HEK293T (cell line): ENCODE measurements at regions not wholly inside any gene's neighbourhood (a gene's known extent, or its start where the extent isn't known, plus 50 kb on each side); places are given as distances from the start of the nearest gene placed in this dataset.

Experiments used
- CTCF ChIA-PET: fragments of 350-600 bp; formaldehyde crosslinking; extraction: SDS; loops from one replicate; lab custom pipeline; 2021; ENCODE audit warnings: antibody characterized with exemption, inconsistent platforms; lab: Yijun Ruan, JAX
- POLR2A ChIA-PET: fragments of 350-600 bp; formaldehyde crosslinking; extraction: SDS; loops from one replicate; lab custom pipeline; 2020; ENCODE audit warnings: antibody characterized with exemption, inconsistent platforms; lab: Yijun Ruan, JAX
- DNase-seq: peaks from one replicate; pipeline ENCODE4 v3.0.0; 2012; ENCODE audit warnings: mixed read lengths; ENCODE audit errors: extremely low spot score
- ARNT ChIP-seq: fragments of 450-650 bp; IDR thresholded peaks from 2 replicates; pipeline ENCODE4 v1.6.1; 2017; ENCODE audit warnings: mild to moderate bottlenecking
- BHLHE40 ChIP-seq: fragments of 450-650 bp; IDR thresholded peaks from 2 replicates; pipeline ENCODE4 v1.6.1; 2016; ENCODE audit warnings: mild to moderate bottlenecking, moderate library complexity, borderline replicate concordance
- CTBP1 ChIP-seq: fragments of 450-650 bp; IDR thresholded peaks from 2 replicates; pipeline ENCODE4 v1.6.1; 2016; ENCODE audit warnings: borderline replicate concordance
- ELF4 ChIP-seq: fragments of 450-650 bp; IDR thresholded peaks from 2 replicates; pipeline ENCODE4 v1.6.1; 2017; ENCODE audit warnings: antibody characterized with exemption
- FOXA1 ChIP-seq: fragments of 450-650 bp; IDR thresholded peaks from 2 replicates; pipeline ENCODE4 v1.6.1; 2016; ENCODE audit warnings: mild to moderate bottlenecking
- FOXK2 ChIP-seq: fragments of 450-650 bp; IDR thresholded peaks from 2 replicates; pipeline ENCODE4 v1.6.1; 2016; ENCODE audit warnings: mild to moderate bottlenecking
- FOXM1 ChIP-seq: fragments of 450-650 bp; IDR thresholded peaks from 2 replicates; pipeline ENCODE4 v1.6.1; 2017; ENCODE audit warnings: mild to moderate bottlenecking, borderline replicate concordance
- HDGF ChIP-seq: fragments of 450-650 bp; IDR thresholded peaks from 2 replicates; pipeline ENCODE4 v1.6.1; 2017; ENCODE audit warnings: antibody characterized with exemption, borderline replicate concordance
- L3MBTL2 ChIP-seq: fragments of 450-650 bp; conservative IDR thresholded peaks from 2 replicates; pipeline ENCODE4 v1.6.1; 2016; ENCODE audit warnings: mild to moderate bottlenecking
- LEF1 ChIP-seq: fragments of 450-650 bp; IDR thresholded peaks from 2 replicates; pipeline ENCODE4 v1.6.1; 2017; ENCODE audit warnings: mild to moderate bottlenecking, borderline replicate concordance
- NFRKB ChIP-seq: fragments of 450-650 bp; IDR thresholded peaks from 2 replicates; pipeline ENCODE4 v1.6.1; 2016; ENCODE audit warnings: mild to moderate bottlenecking, moderate library complexity
- PKNOX1 ChIP-seq: fragments of 450-650 bp; IDR thresholded peaks from 2 replicates; pipeline ENCODE4 v1.6.1; 2016
- SP1 ChIP-seq: fragments of 450-650 bp; IDR thresholded peaks from 2 replicates; pipeline ENCODE4 v1.6.1; 2017
- SUZ12 ChIP-seq: fragments of 450-650 bp; IDR thresholded peaks from 2 replicates; pipeline ENCODE4 v1.6.1; 2016; ENCODE audit warnings: mild to moderate bottlenecking
- TARDBP ChIP-seq: fragments of 450-650 bp; IDR thresholded peaks from 2 replicates; pipeline ENCODE4 v1.6.1; 2016
- ZNF384 ChIP-seq: fragments of 450-650 bp; IDR thresholded peaks from 2 replicates; pipeline ENCODE4 v1.6.1; 2016

DNA sequence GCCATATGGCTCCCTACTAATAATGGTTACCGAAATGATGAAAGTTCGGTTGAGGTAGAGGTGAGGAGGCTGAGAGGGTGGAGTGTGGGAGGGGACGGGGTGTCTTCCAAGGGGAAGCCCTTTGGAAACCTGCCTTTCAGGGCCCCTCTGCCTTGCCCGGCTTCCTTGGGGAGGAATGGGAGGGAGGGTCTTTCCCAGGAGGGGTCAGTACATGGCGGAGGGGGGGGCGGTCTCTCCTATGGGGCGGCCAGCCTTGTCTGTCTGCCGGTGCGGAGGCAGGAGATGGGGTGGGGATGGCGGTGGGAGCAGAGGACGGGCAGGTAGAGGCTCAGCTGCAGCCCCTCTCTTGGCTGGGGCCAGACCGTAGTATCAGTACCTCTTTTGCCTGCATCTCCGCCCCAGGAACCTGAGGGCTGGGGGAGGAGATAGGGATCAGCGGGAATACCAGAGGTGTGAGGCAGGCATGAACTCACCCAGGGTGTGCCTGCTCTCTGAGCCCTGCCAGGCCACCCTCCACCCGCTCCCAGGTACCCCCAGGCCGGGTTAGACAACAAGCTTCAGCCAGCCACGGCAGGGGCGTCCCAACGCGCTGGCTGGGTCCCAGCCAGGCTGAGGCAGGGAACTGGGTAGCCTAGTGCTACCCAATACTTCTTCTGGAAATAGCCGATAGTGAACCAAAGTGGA, 79.4 kb upstream of the POU3F1 start:
- CTCF ChIA-PET = no interaction called here
- TF ChIP-seq NFRKB (no peak), LEF1 (no peak), HDGF (no peak), SUZ12 (no peak), ARNT (no peak), SP1 (no peak), FOXM1 (no peak), TARDBP (no peak), L3MBTL2 (no peak), CTBP1 (no peak), ELF4 (no peak)
- no peak for DNase-seq
- POLR2A ChIA-PET = no interaction called here

- POLR2A ChIA-PET = no interaction called here
- no peak for DNase-seq
- CTCF ChIA-PET = no interaction called here
- TF ChIP-seq NFRKB (no peak), HDGF (no peak), ZNF384 (no peak), ELF4 (no peak), FOXA1 (no peak), SUZ12 (no peak), FOXM1 (no peak), LEF1 (no peak), PKNOX1 (no peak), L3MBTL2 (no peak), TARDBP (no peak), SP1 (no peak)
Observed at GRCh38 chr1:38125016-38125415, 78.4 kb upstream of the POU3F1 start.

DNA sequence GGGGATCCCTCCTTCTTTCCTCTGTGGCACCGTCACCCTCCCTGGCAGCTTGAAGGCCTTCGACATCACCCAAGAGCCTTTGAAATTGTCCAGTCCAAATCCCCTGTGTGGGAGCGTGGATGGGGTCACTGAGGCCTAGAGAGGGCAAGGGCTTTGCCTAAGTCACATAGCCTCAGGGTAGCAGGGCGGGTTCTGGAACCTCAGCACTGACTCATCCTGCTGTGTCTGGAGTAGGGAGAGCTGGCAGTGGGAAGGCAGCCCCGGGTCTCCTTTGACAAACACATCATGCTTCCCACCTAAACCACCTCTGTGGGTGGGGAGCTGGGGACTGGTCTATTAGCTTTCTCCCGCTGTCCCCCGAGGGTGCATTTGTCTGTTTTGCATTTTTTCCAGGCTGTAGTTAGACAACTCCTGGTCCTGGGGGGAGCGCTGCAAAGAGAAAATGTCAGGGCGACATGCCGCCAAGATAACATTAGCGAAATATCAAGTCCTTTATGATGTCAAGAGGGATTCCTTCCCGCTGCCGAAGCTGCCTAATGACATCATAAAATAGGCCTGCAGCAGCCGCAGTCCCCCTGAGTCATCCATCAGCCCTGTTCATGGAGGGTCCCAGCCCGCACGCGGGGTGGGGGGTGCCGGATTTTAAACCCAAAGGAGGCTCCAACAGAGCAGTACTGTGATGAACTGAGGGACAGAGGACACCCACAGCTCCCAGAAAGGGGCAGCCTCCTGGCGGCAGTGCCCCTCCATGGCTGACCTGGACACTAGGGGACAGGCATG, 77.0 kb upstream of the POU3F1 start:
- no peak for DNase-seq
- POLR2A ChIA-PET = no interaction called here
- CTCF ChIA-PET = no interaction called here
- no peak for TF ChIP-seq ELF4
- no peak for TF ChIP-seq FOXK2
- TF ChIP-seq LEF1 = no peak
- no peak for TF ChIP-seq FOXA1
- no peak for TF ChIP-seq CTBP1
- no peak for TF ChIP-seq PKNOX1
- no peak for TF ChIP-seq SUZ12
- TF ChIP-seq SP1 = no peak
- no peak for TF ChIP-seq FOXM1
- no peak for TF ChIP-seq L3MBTL2
- TF ChIP-seq TARDBP = no peak
- TF ChIP-seq BHLHE40 = no peak
- no peak for TF ChIP-seq HDGF
- TF ChIP-seq NFRKB = no peak

- CTCF ChIA-PET = no interaction called here
- TF ChIP-seq SP1 = no peak
- POLR2A ChIA-PET = interaction anchor here (0.5 kb wide), 1 partner anchor 405 kb away, joined by 3 read pairs; no protein-coding TSS in a partner anchor
- no peak for DNase-seq
Observed at GRCh38 chr1:38121231-38121680, 74.7 kb upstream of the POU3F1 start.

- no peak for DNase-seq
- TF ChIP-seq ELF4 = no peak
- no peak for TF ChIP-seq FOXA1
- no peak for TF ChIP-seq ARNT
- no peak for TF ChIP-seq FOXK2
- no peak for TF ChIP-seq ZNF384
- TF ChIP-seq TARDBP = no peak
- TF ChIP-seq PKNOX1 = no peak
- no peak for TF ChIP-seq NFRKB
- no peak for TF ChIP-seq SP1
- TF ChIP-seq SUZ12 = no peak
- no peak for TF ChIP-seq LEF1
- TF ChIP-seq CTBP1 = no peak
- no peak for TF ChIP-seq L3MBTL2
- no peak for TF ChIP-seq HDGF
- no peak for TF ChIP-seq FOXM1
- no peak for TF ChIP-seq BHLHE40
- CTCF ChIA-PET = no interaction called here
- POLR2A ChIA-PET = interaction anchor here (0.5 kb wide), 1 partner anchor 406 kb away, joined by 3 read pairs; no protein-coding TSS in a partner anchor
Observed at GRCh38 chr1:38120552-38121230, 74.1 kb upstream of the POU3F1 start.
